Stimulated activated CD8-positive, alpha-beta memory T cell treated with anti-CD3 and anti-CD28 coated beads, Interleukin-12 subunit alpha, Interleukin-12 subunit beta, amount 100 ng/mL, for 24 hours (primary cell): ENCODE measurements at regions not wholly inside any gene's neighbourhood (a gene's known extent, or its start where the extent isn't known, plus 50 kb on each side); places are given as distances from the start of the nearest gene placed in this dataset.

Source experiments
- DNase-seq: peaks from one replicate; pipeline ENCODE4 v3.0.0-alpha.2; 2020; ENCODE audit errors: extremely low read depth

GRCh38 chr14:54090274-54090673 is 133.6 kb upstream of the BMP4 start:
- DNase-seq, result no peak

GRCh38 chr14:54094765-54095164 is 138.1 kb upstream of the BMP4 start:
- DNase-seq, result no peak

DNA sequence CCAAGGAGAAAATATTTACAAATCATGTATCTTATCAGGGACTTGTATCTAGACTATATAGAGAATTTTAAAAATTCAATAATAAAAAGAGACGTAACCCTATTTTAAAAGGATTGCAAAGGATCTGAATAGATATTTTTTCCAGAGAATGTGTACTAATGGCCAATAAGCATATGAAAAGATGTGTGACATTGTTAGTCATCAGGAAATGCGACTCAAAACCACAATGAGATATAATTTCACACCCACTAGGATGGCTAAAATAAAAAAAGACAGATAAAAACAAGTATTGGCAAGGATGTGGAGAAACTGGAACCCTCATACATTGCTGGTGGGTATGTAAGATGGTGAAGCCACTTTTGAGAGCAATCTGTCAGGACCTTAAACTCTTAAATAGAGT is 141.9 kb upstream of the BMP4 start:
- DNase-seq, result no peak

DNA sequence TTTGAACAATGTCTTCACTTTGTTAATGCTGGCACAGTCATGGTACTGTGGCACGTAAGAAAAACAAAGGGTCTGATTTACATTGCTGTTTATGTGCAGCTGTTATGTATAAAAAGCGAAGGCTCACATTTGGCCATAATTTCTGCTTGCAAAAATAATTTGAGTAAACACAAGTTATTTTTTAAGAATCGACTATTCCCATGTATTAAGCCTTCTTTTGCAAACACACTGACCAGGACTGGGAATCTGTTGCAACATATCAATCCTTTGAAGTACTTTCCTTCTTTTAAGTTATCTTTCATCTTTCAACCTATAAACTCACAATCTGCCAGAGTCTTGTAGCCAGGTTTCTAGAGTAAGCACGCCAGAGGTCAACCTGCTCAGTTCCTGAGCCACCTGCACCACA is 145.4 kb upstream of the BMP4 start:
- no peak for DNase-seq

- no peak for DNase-seq
These were observed 145.9 kb upstream of the BMP4 start for GRCh38 chr14:54102530-54102929.

- no peak for DNase-seq
These were observed 148.0 kb upstream of the BMP4 start for GRCh38 chr14:54104601-54105145.

DNA sequence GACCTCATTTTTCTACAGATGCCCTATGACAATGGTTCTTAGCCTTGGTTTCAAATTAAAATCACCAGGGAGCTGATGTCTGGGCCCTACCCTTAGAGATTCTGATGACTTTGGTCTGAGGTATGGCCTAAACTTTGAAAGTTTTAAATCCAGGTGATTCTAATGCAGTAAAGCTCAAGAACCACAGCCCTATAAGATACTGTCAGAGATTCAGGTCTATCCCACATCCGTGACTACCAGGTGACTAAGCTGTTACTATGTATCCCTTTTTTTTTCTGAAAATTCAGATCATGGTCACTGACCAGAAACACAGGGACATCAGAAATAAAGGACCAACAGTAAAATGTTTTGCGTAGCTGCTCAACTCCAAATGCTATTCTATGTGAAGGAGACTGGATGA is 148.8 kb upstream of the BMP4 start:
- DNase-seq, result no peak

GRCh38 chr14:54105898-54106297 is 149.3 kb upstream of the BMP4 start:
- DNase-seq, result no peak

DNA sequence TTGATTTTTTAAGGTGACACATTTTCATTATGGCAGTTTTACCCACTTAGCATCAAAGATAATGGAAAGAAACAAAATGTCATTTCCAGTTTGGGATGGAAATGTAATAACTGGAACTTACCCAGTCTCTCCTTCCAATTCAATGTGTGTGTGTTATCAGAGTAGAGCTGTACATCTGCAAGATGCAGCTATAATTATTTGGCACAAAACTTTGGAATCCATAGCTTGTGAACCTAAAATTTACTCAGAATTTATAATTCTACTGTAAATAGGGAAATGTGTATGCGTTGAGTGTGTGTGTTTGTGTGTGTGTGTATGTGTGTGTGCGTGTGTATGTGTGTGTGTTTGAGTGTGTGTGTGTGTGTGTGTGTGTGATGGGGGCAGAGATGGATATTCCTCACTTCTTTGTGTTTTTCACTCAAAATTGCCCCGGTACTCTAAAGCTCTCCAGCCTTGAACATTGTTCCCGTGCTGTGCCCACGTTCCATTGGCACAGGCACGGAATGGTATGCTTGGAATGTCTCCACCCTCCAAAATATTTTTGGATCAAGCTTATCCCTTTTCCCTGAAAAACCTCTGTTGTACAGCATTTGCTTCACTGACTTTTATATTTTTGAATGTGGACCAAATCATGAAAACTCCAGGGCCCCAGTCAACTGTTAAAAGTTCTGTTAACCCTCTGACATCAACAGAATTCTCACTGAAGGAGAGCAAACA is 150.2 kb upstream of the BMP4 start:
- DNase-seq, result no peak

GRCh38 chr14:54108481-54109471 is 152.2 kb upstream of the BMP4 start:
- DNase-seq, result no peak

DNA sequence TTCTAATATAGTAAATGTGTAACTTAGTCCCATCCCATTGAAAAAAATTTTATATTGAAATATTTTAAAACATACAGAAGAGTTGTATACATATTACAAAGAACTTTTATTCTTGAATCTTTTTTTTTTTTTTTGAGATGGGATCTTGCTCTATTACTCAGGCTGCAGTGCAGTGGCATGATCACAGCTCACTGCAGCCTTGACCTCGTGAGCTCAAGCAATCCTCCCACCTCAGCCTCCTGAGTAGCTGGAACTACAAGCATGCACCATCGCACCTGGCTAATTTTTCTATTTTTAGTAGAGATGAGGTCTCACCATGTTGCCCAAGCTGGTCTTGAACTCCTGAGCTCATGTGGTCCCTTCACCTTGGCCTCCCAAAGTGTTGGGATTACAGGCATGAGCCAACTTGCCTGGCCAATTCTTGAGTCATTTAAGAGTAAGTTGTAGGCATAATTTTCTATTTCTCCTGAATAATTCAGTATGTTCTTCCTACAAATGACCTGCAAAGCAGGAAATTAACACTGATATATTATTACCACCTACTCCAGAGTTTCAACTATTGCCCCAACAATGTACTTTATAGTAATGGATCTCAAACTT is 153.0 kb upstream of the BMP4 start:
- DNase-seq, result no peak

DNA sequence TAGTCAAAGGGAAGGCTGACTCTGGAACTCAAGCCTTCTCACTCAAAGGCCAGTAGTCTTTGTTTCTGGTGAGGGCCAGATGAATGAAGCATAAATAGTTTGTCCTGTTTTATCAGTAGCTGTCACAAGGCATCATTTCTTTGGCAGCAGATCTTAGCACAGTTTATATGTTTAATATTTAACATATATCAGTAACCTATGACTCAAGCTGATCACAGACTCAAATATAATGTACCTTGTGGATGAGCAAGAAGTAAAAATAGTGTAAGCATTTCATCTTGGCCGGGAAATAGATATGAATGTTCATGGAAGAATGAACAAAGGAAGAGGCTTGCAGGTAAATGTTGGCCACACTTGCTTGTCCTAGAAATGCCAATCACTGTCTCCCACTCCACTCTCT is 158.3 kb upstream of the BMP4 start:
- no peak for DNase-seq

GRCh38 chr14:54116198-54116885 is 159.7 kb upstream of the BMP4 start:
- no peak for DNase-seq

DNA sequence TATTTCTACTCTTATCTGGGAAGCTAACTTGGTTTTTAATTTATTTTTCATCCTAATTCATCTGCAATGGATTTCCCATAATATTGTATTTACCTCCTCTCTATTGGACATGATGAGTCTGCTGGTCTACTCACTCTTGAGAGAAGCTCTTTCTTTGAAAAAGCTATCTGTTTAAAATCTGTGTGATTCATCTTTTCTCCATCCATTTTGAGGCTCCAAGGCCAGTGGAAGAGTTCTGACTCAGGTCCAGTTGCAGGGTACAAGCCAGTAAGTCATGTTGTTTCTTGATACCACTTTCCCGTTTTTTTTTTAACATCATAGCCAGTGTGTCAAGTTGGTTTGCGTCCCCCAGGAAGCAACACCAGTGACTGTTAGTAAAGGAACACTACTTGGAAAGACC is 160.3 kb upstream of the BMP4 start:
- no peak for DNase-seq

DNA sequence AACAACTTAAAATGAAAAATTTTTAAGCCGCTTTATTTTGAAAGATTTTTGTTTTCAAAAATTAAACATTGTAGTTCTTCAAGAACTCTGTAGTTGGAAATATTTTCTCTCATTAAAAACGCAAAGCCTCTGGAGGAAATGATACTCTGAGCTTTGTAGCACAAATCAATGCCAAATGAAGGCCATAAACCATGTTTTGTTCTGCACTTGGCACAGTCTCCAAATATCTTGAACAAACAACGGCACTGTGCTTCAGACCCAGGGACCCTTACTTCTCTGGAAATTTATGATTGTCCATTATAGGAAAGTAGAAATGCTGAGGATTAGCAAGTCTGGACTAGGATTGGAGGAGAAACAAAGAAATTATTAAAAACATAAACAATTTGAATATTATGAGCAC is 160.8 kb upstream of the BMP4 start:
- no peak for DNase-seq

GRCh38 chr14:54117924-54118323 is 161.3 kb upstream of the BMP4 start:
- no peak for DNase-seq

GRCh38 chr14:54120260-54120659 is 163.6 kb upstream of the BMP4 start:
- no peak for DNase-seq

DNA sequence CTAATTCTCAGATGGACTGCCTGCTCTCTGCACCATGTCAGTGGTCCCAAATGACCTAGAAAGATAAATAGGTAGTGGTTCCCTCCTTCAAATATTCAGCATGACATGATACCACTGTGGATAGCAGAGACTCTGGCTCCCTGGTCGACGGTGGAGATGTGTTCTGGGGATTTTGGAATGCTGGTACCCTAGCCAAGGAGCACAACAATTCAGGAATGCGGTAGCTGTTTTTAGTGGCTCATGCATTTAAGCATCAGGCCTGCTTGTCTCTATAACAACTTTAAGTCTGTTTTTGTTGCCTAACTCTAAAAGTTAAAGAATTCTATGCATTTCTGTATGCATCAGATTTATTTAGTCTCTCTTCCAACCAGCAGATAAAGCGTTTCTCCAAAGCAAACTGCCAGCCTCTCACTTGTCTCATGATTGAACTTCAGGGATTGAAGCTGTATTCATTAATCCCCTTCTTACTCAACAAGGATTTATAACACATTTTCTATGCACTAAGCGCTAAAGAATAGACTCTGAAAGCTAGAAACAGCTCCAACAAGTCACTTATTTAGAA is 164.9 kb upstream of the BMP4 start:
- no peak for DNase-seq

GRCh38 chr14:54123841-54124240 is 167.2 kb upstream of the BMP4 start:
- no peak for DNase-seq

DNA sequence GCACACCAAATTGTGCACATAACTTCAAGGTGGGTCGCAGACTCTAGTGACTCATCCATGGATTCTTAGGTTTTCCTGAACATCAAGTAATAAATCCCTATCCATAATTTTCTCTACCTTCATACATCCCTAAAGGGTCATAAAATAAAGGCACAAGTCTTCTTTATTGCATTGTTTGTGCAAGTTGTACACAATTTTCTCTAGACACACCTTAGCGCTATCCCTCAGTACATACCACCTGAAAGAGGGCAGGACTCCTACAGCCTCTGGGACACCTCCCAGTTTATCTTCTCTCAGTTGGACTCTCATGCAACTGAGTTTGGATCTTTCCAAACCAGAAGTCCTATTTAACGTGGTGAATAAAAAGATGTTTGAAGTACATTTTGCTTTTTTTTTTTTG is 168.5 kb upstream of the BMP4 start:
- DNase-seq, result no peak

DNA sequence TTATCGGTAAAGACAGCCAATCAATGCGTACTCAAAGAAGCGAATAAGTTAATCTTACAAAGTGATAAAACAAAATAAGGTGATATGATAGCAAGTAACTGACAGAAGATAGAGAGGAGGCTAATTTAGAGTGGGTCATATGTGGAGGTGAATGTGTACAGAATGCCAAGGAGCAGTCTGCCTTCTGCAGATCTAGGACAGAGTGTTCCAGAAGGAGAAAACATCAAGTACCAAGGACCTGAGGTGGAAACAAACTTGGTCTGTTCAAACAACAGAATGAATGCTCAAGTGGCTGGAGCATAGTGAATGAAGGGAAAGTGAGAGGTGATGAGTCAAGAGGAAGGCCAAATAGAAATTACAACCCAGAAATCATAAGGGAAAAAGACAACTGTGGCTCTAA is 170.3 kb upstream of the BMP4 start:
- DNase-seq, result no peak
